Large intestine (tissue), 3 donors: ENCODE measurements at regions not wholly inside any gene's neighbourhood (a gene's known extent, or its start where the extent isn't known, plus 50 kb on each side); places are given as distances from the start of the nearest gene placed in this dataset.

Source experiments
- DNase-seq, 2 donors: peaks; one replicate each; pipeline versions ENCODE4 v3.0.0 to v3.0.0-alpha.2; 2013
- H3K27ac ChIP-seq: one replicate; pipeline ENCODE4 v1.5.1; 2013; ENCODE audit warnings: low read length
- H3K27me3 ChIP-seq: 2 replicates; pipeline ENCODE4 v1.6.1; 2013; ENCODE audit warnings: low read length; ENCODE audit not compliant: control insufficient read depth, insufficient read depth
- H3K36me3 ChIP-seq: 2 replicates; pipeline ENCODE4 v1.6.1; 2013; ENCODE audit warnings: low read length; ENCODE audit not compliant: control insufficient read depth, insufficient read depth
- H3K4me1 ChIP-seq: one replicate; pipeline ENCODE4 v1.6.1; 2013; ENCODE audit warnings: low read length; ENCODE audit not compliant: control insufficient read depth, insufficient read depth
- H3K4me3 ChIP-seq: one replicate; pipeline ENCODE4 v1.5.1; 2013; ENCODE audit warnings: low read length
- H3K9me3 ChIP-seq: one replicate; pipeline ENCODE4 v1.6.1; 2013; ENCODE audit warnings: mild to moderate bottlenecking, low read depth, low read length, moderate library complexity; ENCODE audit not compliant: control insufficient read depth
- WGBS: methylation state at CpG from one replicate; pipeline ENCODE4 v1.1.5; 2013; ENCODE audit warnings: low lambda C conversion rate; ENCODE audit not compliant: insufficient coverage; 5-methylcytosine and 5-hydroxymethylcytosine counted together

DNA sequence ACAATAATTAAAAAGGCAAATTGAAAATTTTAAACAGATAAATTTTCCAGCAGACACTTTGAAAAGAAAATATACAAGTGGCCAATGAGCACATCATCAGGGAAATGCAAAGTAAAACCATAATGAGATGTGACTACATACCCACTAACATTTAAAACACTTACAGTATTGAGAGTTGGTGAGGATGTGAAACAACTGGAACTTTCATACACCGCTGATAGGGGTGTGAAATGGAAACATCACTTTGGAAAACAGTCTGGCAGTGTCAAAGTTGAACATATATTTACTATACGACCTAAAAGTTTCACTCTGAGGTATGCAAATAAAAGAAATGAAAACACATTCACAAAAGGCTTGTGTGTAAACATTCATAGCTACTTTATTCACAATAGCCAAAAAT, 94.0 kb upstream of the GNAO1 start:
- Histone ChIP-seq H3K4me1 (no peaks in the 10 kb centered on the region), H3K4me3 (no peak overlapping the region), H3K9me3 (no peaks in the 10 kb centered on the region), H3K27ac (no peak overlapping the region), H3K36me3 (no peaks in the 10 kb centered on the region), H3K27me3 (no peaks in the 10 kb centered on the region)
- 80% methylated on average over 1 of the region's 2 CpGs for WGBS
- no peak for DNase-seq

GRCh38 chr16:56094231-56094630, 97.1 kb upstream of the GNAO1 start:
- no peak for DNase-seq

GRCh38 chr16:56093055-56093454, 98.2 kb upstream of the GNAO1 start:
- no peak overlapping the region for H3K27ac ChIP-seq
- no peaks in the 10 kb centered on the region for H3K4me1 ChIP-seq
- DNase-seq = no peak
- H3K36me3 ChIP-seq = no peaks in the 10 kb centered on the region
- no peaks in the 10 kb centered on the region for H3K9me3 ChIP-seq
- no peak overlapping the region for H3K4me3 ChIP-seq
- no CpG with 5 or more reads among the region's 2 CpGs for WGBS
- H3K27me3 ChIP-seq = no peaks in the 10 kb centered on the region

More at GRCh38 chr16:56094231-56094630, 97.1 kb upstream of the GNAO1 start:
- Histone ChIP-seq H3K27ac (no peak overlapping the region), H3K4me1 (no peaks in the 10 kb centered on the region), H3K36me3 (no peaks in the 10 kb centered on the region), H3K9me3 (no peaks in the 10 kb centered on the region), H3K27me3 (no peaks in the 10 kb centered on the region), H3K4me3 (no peak overlapping the region)
- WGBS = no CpG with 5 or more reads among the region's 1 CpG

DNA sequence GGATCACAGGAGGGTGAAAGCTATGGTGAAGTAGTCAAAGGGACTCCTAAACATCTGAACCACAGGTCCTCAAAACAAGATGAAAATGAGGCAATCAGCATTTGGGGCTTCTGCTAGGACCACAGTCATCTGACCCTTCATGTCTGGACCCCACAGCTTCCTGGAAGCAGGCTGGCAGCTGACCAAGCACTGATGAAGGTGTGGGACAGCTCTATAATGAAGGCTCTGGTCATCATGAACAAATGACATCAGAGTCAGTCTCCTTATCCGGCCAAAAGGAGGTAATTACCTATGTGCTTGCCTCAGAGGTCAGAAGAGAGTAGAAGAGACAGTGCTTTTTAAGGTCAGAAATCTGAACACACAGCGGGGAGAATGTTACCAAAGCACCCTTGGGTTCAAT, 101.2 kb upstream of the GNAO1 start:
- no CpG with 5 or more reads among the region's 2 CpGs for WGBS
- Histone ChIP-seq H3K36me3 (no peaks in the 10 kb centered on the region), H3K27ac (no peak overlapping the region), H3K27me3 (no peaks in the 10 kb centered on the region), H3K4me3 (no peak overlapping the region), H3K4me1 (no peaks in the 10 kb centered on the region), H3K9me3 (no peaks in the 10 kb centered on the region)
- DNase-seq = no peak

GRCh38 chr16:56087626-56088025, 103.7 kb upstream of the GNAO1 start:
- WGBS = no CpG with 5 or more reads among the region's 6 CpGs
- Histone ChIP-seq H3K27ac (no peak overlapping the region), H3K9me3 (no peaks in the 10 kb centered on the region), H3K36me3 (no peaks in the 10 kb centered on the region), H3K27me3 (no peaks in the 10 kb centered on the region), H3K4me1 (no peaks in the 10 kb centered on the region), H3K4me3 (no peak overlapping the region)
- no peak for DNase-seq

GRCh38 chr16:56081371-56081770, 109.9 kb upstream of the GNAO1 start:
- Histone ChIP-seq H3K36me3 (no peaks in the 10 kb centered on the region), H3K27ac (no peak overlapping the region), H3K9me3 (no peaks in the 10 kb centered on the region), H3K4me1 (no peaks in the 10 kb centered on the region), H3K4me3 (no peak overlapping the region), H3K27me3 (no peaks in the 10 kb centered on the region)
- WGBS = no CpG with 5 or more reads among the region's 2 CpGs
- no peak for DNase-seq

- no peak overlapping the region for H3K4me3 ChIP-seq
- WGBS = 85% methylated on average over 5 of the region's 11 CpGs
- no peaks in the 10 kb centered on the region for H3K36me3 ChIP-seq
- no peak for DNase-seq
- no peaks in the 10 kb centered on the region for H3K4me1 ChIP-seq
- H3K9me3 ChIP-seq = no peaks in the 10 kb centered on the region
- H3K27me3 ChIP-seq = no peaks in the 10 kb centered on the region
- H3K27ac ChIP-seq = no peak overlapping the region
Measured at GRCh38 chr16:56075732-56076388, 115.4 kb upstream of the GNAO1 start.

DNA sequence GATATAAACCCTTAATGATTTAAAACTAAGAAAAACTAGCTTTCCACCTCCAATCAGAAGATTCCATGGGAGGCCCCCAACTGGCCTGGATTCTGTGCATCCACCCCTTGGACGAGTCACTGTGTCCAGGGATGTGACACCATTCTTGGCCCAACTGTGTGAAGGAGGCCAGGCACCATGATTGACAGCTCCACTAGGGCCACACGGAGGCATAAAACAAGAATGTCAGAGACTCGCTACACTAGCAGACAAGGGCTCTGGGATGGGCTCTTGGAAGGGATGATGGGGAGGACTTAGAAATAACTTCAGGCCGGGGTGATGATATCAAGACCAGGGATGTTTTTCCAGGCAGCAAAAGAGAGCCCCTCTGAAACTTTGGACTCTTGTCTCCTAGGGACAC, 117.8 kb upstream of the GNAO1 start:
- no peaks in the 10 kb centered on the region for H3K9me3 ChIP-seq
- DNase-seq = no peak
- no peaks in the 10 kb centered on the region for H3K36me3 ChIP-seq
- no peak overlapping the region for H3K27ac ChIP-seq
- no peak overlapping the region for H3K4me3 ChIP-seq
- H3K27me3 ChIP-seq = no peaks in the 10 kb centered on the region
- WGBS = no CpG with 5 or more reads among the region's 4 CpGs
- H3K4me1 ChIP-seq = no peaks in the 10 kb centered on the region

DNA sequence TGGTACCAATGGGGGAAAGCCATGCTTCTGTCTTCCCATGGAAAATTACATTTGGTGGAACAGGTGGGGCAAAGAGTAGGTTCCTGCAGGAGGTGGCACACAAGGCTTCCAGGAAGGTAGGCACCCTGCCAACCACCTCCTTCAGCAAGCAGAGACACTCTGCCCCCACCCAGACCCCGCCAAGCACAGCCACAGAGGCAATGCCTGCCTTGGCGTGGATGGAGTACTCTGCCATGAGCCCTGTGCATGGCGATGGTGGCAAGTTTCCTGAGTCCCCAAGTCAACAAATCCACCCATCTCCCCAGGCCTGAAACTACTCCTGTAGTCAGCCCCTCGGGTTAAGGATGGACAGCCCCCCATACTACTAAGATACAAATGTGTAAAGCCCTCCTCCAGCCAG, 119.2 kb upstream of the GNAO1 start:
- DNase-seq = no peak
- H3K9me3 ChIP-seq = no peaks in the 10 kb centered on the region
- H3K4me1 ChIP-seq = no peaks in the 10 kb centered on the region
- no peaks in the 10 kb centered on the region for H3K36me3 ChIP-seq
- no peak overlapping the region for H3K4me3 ChIP-seq
- H3K27ac ChIP-seq = no peak overlapping the region
- no peaks in the 10 kb centered on the region for H3K27me3 ChIP-seq
- no CpG with 5 or more reads among the region's 4 CpGs for WGBS

DNA sequence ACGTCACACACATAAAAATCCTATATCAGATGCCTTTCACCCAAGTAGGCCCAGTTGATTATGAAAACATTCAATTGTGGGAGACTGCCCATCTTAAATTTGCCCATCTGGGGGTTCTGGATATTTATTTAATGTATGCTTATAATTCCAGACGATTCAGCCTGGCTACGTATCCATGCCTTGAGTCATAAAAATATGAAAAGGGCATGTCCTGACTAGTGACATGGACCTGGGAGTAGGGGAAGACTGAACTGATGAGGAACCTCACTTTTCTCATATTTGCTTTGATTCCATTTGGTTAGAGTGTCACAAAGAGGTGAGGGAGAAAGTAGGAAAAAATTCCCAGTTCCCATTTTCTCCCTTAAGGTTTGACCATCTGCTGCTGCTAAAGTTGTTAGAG, 122.5 kb upstream of the GNAO1 start:
- no peaks in the 10 kb centered on the region for H3K27me3 ChIP-seq
- H3K4me3 ChIP-seq = no peak overlapping the region
- WGBS = no CpG with 5 or more reads among the region's 3 CpGs
- no peaks in the 10 kb centered on the region for H3K9me3 ChIP-seq
- no peak overlapping the region for H3K27ac ChIP-seq
- no peaks in the 10 kb centered on the region for H3K36me3 ChIP-seq
- DNase-seq = no peak
- no peaks in the 10 kb centered on the region for H3K4me1 ChIP-seq

GRCh38 chr16:56068314-56068713, 123.0 kb upstream of the GNAO1 start:
- Histone ChIP-seq H3K4me3 (no peak overlapping the region), H3K27me3 (no peaks in the 10 kb centered on the region)
- WGBS = no CpG with 5 or more reads among the region's 2 CpGs

More at GRCh38 chr16:56068314-56068713, 123.0 kb upstream of the GNAO1 start:
- no peak overlapping the region for H3K27ac ChIP-seq
- no peaks in the 10 kb centered on the region for H3K9me3 ChIP-seq
- H3K4me1 ChIP-seq = no peaks in the 10 kb centered on the region
- no peak for DNase-seq
- no peaks in the 10 kb centered on the region for H3K36me3 ChIP-seq
